H1 (cell line): ENCODE measurements at regions not wholly inside any gene's neighbourhood (a gene's known extent, or its start where the extent isn't known, plus 50 kb on each side); places are given as distances from the start of the nearest gene placed in this dataset.

ENCODE experiments used
- CTCF ChIA-PET: fragments of 300-600 bp; sonication (Branson Sonifier 250); formaldehyde crosslinking; loops from one replicate; lab custom pipeline; 2021; ENCODE audit not compliant: partially characterized antibody; lab: Charles Lee
- POLR2A ChIA-PET: fragments of 300-600 bp; sonication (Branson Sonifier 250); formaldehyde crosslinking; loops from one replicate; lab custom pipeline; 2021; ENCODE audit warnings: inconsistent platforms; ENCODE audit not compliant: partially characterized antibody; lab: Charles Lee
- DNase-seq, 2 experiments: peaks; one replicate each; pipeline versions ENCODE4 v3.0.0 to v3.0.0-alpha.2; 2010 to 2022; ENCODE audit warnings: low spot score in 2 of 2, low read depth in 1 of 2, mixed read lengths in 1 of 2
- FAIRE-seq: peaks from 2 replicates; lab custom pipeline; 2011; peaks lifted over from hg19 to GRCh38; lab: Jason Lieb, UNC
- H2AFZ ChIP-seq: 2 replicates; pipeline ENCODE4 v1.8.1; 2012; ENCODE audit warnings: low read length, inconsistent platforms
- H2AK5ac ChIP-seq: 2 replicates; pipeline ENCODE4 v1.6.1; 2013; ENCODE audit warnings: low read depth, low read length
- H2BK120ac ChIP-seq: replicated peaks from 2 replicates; pipeline ENCODE3; 2013; ENCODE audit warnings: low read depth, low read length, inconsistent platforms
- H2BK12ac ChIP-seq: 2 replicates; pipeline ENCODE4 v1.6.1; 2013; ENCODE audit warnings: low read depth, low read length
- H2BK15ac ChIP-seq: 2 replicates; pipeline ENCODE4 v1.6.1; 2013; ENCODE audit warnings: low read length
- H2BK20ac ChIP-seq: 2 replicates; pipeline ENCODE4 v1.6.1; 2013; ENCODE audit warnings: low read length
- H2BK5ac ChIP-seq: 2 replicates; pipeline ENCODE4 v1.6.1; 2013; ENCODE audit warnings: low read depth, low read length
- H3K14ac ChIP-seq: 2 replicates; pipeline ENCODE4 v1.6.1; 2013; ENCODE audit warnings: inconsistent platforms; ENCODE audit not compliant: insufficient read length
- H3K18ac ChIP-seq: 2 replicates; pipeline ENCODE4 v1.6.1; 2013; ENCODE audit warnings: low read length; ENCODE audit errors: extremely low read depth
- H3K23ac ChIP-seq: 2 replicates; pipeline ENCODE4 v1.6.1; 2013; ENCODE audit warnings: inconsistent platforms; ENCODE audit not compliant: insufficient read length
- H3K23me2 ChIP-seq: 2 replicates; pipeline ENCODE4 v1.6.1; 2013; ENCODE audit warnings: low read depth, low read length
- H3K27ac ChIP-seq: 2 replicates; pipeline ENCODE4 v1.6.1; 2011; ENCODE audit warnings: low read depth, low read length, inconsistent platforms
- H3K27me3 ChIP-seq, 4 experiments: replicated peaks in 1 of 4; 1 replicate in 1 of 4; 2 replicates in 3 of 4; pipeline versions ENCODE4 v1.6.1 to v1.8.1; 2011 to 2013; ENCODE audit warnings: low read length in 3 of 4, mild to moderate bottlenecking in 3 of 4, inconsistent platforms in 2 of 4, mixed read lengths in 2 of 4, moderate library complexity in 1 of 4; ENCODE audit not compliant: control insufficient read depth in 3 of 4, insufficient read depth in 3 of 4; ENCODE audit errors: extremely low read depth in 1 of 4
- H3K36me3 ChIP-seq, 4 experiments: 2 replicates each; pipeline versions ENCODE4 v1.6.1 to v1.8.1; 2011 to 2013; ENCODE audit warnings: mild to moderate bottlenecking in 4 of 4, low read length in 3 of 4, moderate library complexity in 2 of 4, control low read depth in 1 of 4, inconsistent platforms in 1 of 4; ENCODE audit not compliant: insufficient read depth in 4 of 4, control insufficient read depth in 2 of 4
- H3K4ac ChIP-seq: replicated peaks from 2 replicates; pipeline ENCODE3; 2013; ENCODE audit warnings: low read length, low read depth, mixed read lengths, inconsistent platforms; ENCODE audit not compliant: insufficient read length
- H3K4me1 ChIP-seq, 4 experiments: replicated peaks in 1 of 4; 1 replicate in 1 of 4; 2 replicates in 3 of 4; pipeline versions ENCODE4 v1.6.1 to v1.8.1; 2011 to 2013; ENCODE audit warnings: low read length in 3 of 4, inconsistent platforms in 2 of 4, mixed read lengths in 1 of 4; ENCODE audit not compliant: insufficient read depth in 4 of 4, control insufficient read depth in 3 of 4
- H3K4me2 ChIP-seq, 2 experiments: 2 replicates each; pipeline versions ENCODE4 v1.6.1 to v1.8.1; 2011 to 2013; ENCODE audit warnings: low read depth in 2 of 2, low read length in 2 of 2, control low read depth in 1 of 2, inconsistent platforms in 1 of 2, mild to moderate bottlenecking in 1 of 2; ENCODE audit not compliant: insufficient read depth in 1 of 2
- H3K4me3 ChIP-seq, 4 experiments: fragments of 200-600, 300-600 bp in 1 of 4; sonication (generic), shearing (Covaris generic), sonication (Bioruptor Twin) in 1 of 4; 2 replicates each; pipeline versions ENCODE4 v1.5.1 to v1.8.1; 2011 to 2016; ENCODE audit warnings: low read length in 4 of 4, low read depth in 3 of 4, control low read depth in 2 of 4, inconsistent platforms in 2 of 4, mild to moderate bottlenecking in 2 of 4, mixed read lengths in 1 of 4, moderate library complexity in 1 of 4; ENCODE audit not compliant: insufficient read depth in 2 of 4; ENCODE audit errors: extremely low read depth in 1 of 4
- H3K56ac ChIP-seq: replicated peaks from 2 replicates; pipeline ENCODE3; 2013; ENCODE audit warnings: low read depth, mild to moderate bottlenecking, mixed read lengths, low read length, inconsistent platforms; ENCODE audit not compliant: insufficient read length
- H3K79me1 ChIP-seq: 2 replicates; pipeline ENCODE4 v1.6.1; 2013; ENCODE audit warnings: low read depth, low read length, control low read depth
- H3K79me2 ChIP-seq, 2 experiments: 2 replicates each; pipeline versions ENCODE4 v1.6.1 to v1.8.1; 2012 to 2013; ENCODE audit warnings: low read length in 2 of 2, mild to moderate bottlenecking in 2 of 2, inconsistent platforms in 1 of 2; ENCODE audit not compliant: insufficient read depth in 2 of 2, control insufficient read depth in 1 of 2
- H3K9ac ChIP-seq, 4 experiments: replicated peaks in 1 of 4; 1 replicate in 1 of 4; 2 replicates in 3 of 4; pipeline versions ENCODE4 v1.6.1 to v1.8.1; 2011 to 2013; ENCODE audit warnings: low read depth in 3 of 4, low read length in 3 of 4, control low read depth in 2 of 4, mild to moderate bottlenecking in 2 of 4, moderate library complexity in 2 of 4, inconsistent platforms in 1 of 4; ENCODE audit errors: extremely low read depth in 1 of 4
- H3K9me3 ChIP-seq, 2 experiments: 2 replicates each; pipeline versions ENCODE4 v1.6.1 to v1.8.1; 2012 to 2013; ENCODE audit warnings: mild to moderate bottlenecking in 2 of 2, moderate library complexity in 2 of 2, control low read depth in 1 of 2, inconsistent platforms in 1 of 2, low read depth in 1 of 2, low read length in 1 of 2, mixed read lengths in 1 of 2; ENCODE audit not compliant: insufficient read depth in 2 of 2
- H4K20me1 ChIP-seq, 2 experiments: replicated peaks in 1 of 2; 2 replicates each; pipeline versions ENCODE3 to v1.8.1; 2011 to 2013; ENCODE audit warnings: inconsistent platforms in 2 of 2, low read length in 2 of 2, mild to moderate bottlenecking in 1 of 2; ENCODE audit not compliant: insufficient read depth in 2 of 2, control insufficient read depth in 1 of 2
- H4K5ac ChIP-seq: 2 replicates; pipeline ENCODE4 v1.6.1; 2013; ENCODE audit warnings: low read length, low read depth, mixed read lengths, inconsistent platforms; ENCODE audit not compliant: insufficient read length
- H4K8ac ChIP-seq: 2 replicates; pipeline ENCODE4 v1.8.0; 2013; ENCODE audit warnings: mild to moderate bottlenecking, moderate library complexity, low read length, inconsistent platforms; ENCODE audit not compliant: insufficient read depth; ENCODE audit errors: extremely low read depth
- H4K91ac ChIP-seq: replicated peaks from 2 replicates; pipeline ENCODE3; 2013; ENCODE audit warnings: low read length, mixed read lengths, inconsistent platforms; ENCODE audit not compliant: insufficient read length
- ASH2L ChIP-seq: fragments of 200-600, 300-600 bp; sonication (generic); IDR thresholded peaks from one replicate; pipeline ENCODE4 v1.7.1; 2017; ENCODE audit warnings: low read length
- EGR1 ChIP-seq: IDR thresholded peaks from 2 replicates; pipeline ENCODE4 v1.6.1; 2011; ENCODE audit warnings: low read depth, low read length, borderline replicate concordance
- FOSL1 ChIP-seq: IDR thresholded peaks from 2 replicates; pipeline ENCODE4 v1.6.1; 2011; ENCODE audit warnings: mild to moderate bottlenecking, low read depth, low read length, moderate library complexity; ENCODE audit not compliant: insufficient read depth
- JUN ChIP-seq: IDR thresholded peaks from 2 replicates; pipeline ENCODE4 v1.6.1; 2011; ENCODE audit warnings: low read depth, mild to moderate bottlenecking, improper control_type of control experiment, low read length
- PHF8 ChIP-seq: fragments of 200-600 bp; sonication (generic); conservative IDR thresholded peaks from 2 replicates; pipeline ENCODE4 v1.7.1; 2012; ENCODE audit warnings: low read depth, mild to moderate bottlenecking, inconsistent platforms, low read length, moderate library complexity
- RBBP5 ChIP-seq: IDR thresholded peaks from 2 replicates; pipeline ENCODE4 v1.7.1; 2012; ENCODE audit warnings: low read depth, mild to moderate bottlenecking, inconsistent platforms, low read length, moderate library complexity, borderline replicate concordance
- SIN3A ChIP-seq, 2 experiments: IDR thresholded peaks in 1 of 2; conservative IDR thresholded peaks in 1 of 2; 2 replicates each; pipeline ENCODE4 v1.6.1; 2011 to 2012; ENCODE audit warnings: low read length in 2 of 2, improper control_type of control experiment in 1 of 2, low read depth in 1 of 2, mild to moderate bottlenecking in 1 of 2
- YY1 ChIP-seq: IDR thresholded peaks from 2 replicates; pipeline ENCODE4 v1.6.1; 2011; ENCODE audit warnings: low read depth, mild to moderate bottlenecking, low read length
- WGBS, 2 experiments: shearing (Covaris generic) in 1 of 2; methylation state at CpG; one replicate each; pipeline versions ENCODE4 v1.1.6 to v1.1.7; 2013 to 2015; ENCODE audit warnings: low lambda C conversion rate in 2 of 2, mixed read lengths in 2 of 2, inconsistent platforms in 1 of 2, low coverage in 1 of 2, missing lambda C conversion rate in 1 of 2; ENCODE audit not compliant: insufficient replicate concordance in 2 of 2, insufficient coverage in 1 of 2, insufficient read length in 1 of 2; ENCODE audit errors: extremely low coverage in 1 of 2, missing lambda C conversion rate in 1 of 2; 5-methylcytosine and 5-hydroxymethylcytosine counted together

DNA sequence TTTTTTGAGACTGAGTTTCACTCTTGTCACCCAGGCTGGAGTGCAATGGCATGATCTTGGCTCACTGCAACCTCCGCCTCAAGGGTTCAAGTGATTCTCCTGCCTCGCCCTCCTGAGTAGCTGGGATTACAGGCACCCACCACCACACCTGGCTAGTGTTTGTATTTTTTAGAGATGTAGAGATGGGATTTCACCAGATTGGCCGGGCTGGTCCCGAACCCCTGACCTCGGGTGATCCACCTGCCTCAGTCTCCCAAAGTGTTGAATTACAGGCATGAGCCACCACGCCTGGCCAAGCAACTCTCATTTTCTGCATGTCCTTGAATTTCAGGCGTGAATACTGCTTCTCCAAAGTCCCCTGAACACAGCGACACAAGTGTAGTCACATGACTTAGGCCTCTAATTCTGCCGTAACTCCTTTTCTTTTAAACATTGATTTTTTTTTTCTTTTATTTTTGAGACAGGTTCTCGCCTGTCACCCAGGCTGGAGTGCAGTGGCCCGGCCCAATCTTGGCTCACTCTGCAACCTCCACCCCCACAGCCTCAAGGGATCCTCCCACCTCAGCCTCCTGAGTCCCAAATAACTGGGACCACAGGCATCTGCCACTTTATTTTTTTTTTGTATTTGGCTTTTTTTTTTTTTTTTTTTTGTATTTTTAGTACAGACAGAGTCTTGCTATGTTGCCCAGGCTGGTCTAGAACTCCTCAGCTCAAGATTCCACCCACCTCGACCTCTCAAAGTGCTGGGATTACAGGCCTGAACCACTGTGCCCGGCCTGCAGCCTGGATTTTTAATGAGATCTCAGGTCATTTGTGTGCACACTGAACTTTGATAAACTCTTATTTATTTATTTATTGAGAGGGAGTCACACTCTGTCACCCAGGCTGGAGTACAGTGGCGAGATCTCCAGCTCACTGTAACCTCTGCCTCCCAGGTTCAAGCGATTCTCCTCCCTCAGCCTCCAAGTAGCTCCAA lies 124.6 kb downstream of the KCNJ18 start:
- Histone ChIP-seq H3K79me1 (no peaks in the 10 kb centered on the region), H3K4me3 (no peak overlapping the region), H2BK15ac (no peak overlapping the region), H4K5ac (no peak overlapping the region), H3K14ac (no peak overlapping the region), H3K27me3 (no peaks in the 10 kb centered on the region), H3K4me1 (no peaks in the 10 kb centered on the region), H3K27ac (no peak overlapping the region), H3K4ac (no peak overlapping the region), H4K20me1 (no peaks in the 10 kb centered on the region), H3K9ac (no peak overlapping the region), H2AK5ac (no peak overlapping the region), H4K91ac (no peak overlapping the region), H2BK12ac (no peak overlapping the region), H3K56ac (no peak overlapping the region), H3K4me2 (no peak overlapping the region), H3K79me2 (no peaks in the 10 kb centered on the region), H2BK120ac (no peak overlapping the region), H2BK20ac (no peak overlapping the region), H3K18ac (no peak overlapping the region), H3K23ac (no peak overlapping the region), H3K36me3 (no peaks in the 10 kb centered on the region), H3K9me3 (peaks cover 67% of the 10 kb centered on the region in 2 experiments), H2BK5ac (no peak overlapping the region), H3K23me2 (no peaks in the 10 kb centered on the region), H2AFZ (no peak overlapping the region), H4K8ac (no peak overlapping the region)
- DNase-seq, result no peak
- FAIRE-seq, result no peak
- 81% methylated on average over 15 of the region's 15 CpGs; no CpG with 5 or more reads in 1 of the 2 experiments for WGBS, 2 experiments
- CTCF ChIA-PET, result no interaction called here
- POLR2A ChIA-PET, result no interaction called here
- no peak for TF ChIP-seq EGR1
- TF ChIP-seq PHF8, result no peak
- TF ChIP-seq ASH2L, result no peak
- TF ChIP-seq SIN3A (conservative IDR thresholded peaks at IDR 0.05 in 1 of 2, IDR thresholded peaks at IDR 0.05 in 1 of 2; ENCODE audit: low read depth in 1 of 2, low read length in 2 of 2), result no peak
- no peak for TF ChIP-seq JUN
- no peak for TF ChIP-seq RBBP5
- TF ChIP-seq YY1, result no peak
- TF ChIP-seq FOSL1, result no peak
